Bone marrow (tissue), 2 donors: ENCODE measurements at regions not wholly inside any gene's neighbourhood (a gene's known extent, or its start where the extent isn't known, plus 50 kb on each side); places are given as distances from the start of the nearest gene placed in this dataset.
"Not testable (repeated sequence)": the region's sequence is repeated elsewhere in the genome, so short reads cannot be mapped to it uniquely, and the experiment has no call there.

Experiments used
- DNase-seq, 2 donors: peaks; one replicate each; lab custom pipeline; 2025; lab: John Stamatoyannopoulos, UW

- DNase-seq, result not testable (repeated sequence)
Measured at GRCh38 chr20:29320216-29320949, 1937.1 kb upstream of the DEFB115 start.

GRCh38 chr20:29323631-29324515 is 1933.6 kb upstream of the DEFB115 start:
- not testable (repeated sequence) for DNase-seq

GRCh38 chr20:29324516-29325303 is 1932.8 kb upstream of the DEFB115 start:
- not testable (repeated sequence) for DNase-seq

- DNase-seq, result no peak
Measured at GRCh38 chr20:29325304-29325640, 1932.2 kb upstream of the DEFB115 start.

- not testable (repeated sequence) for DNase-seq
Measured at GRCh38 chr20:29325781-29326180, 1931.7 kb upstream of the DEFB115 start.

GRCh38 chr20:29326376-29327070 is 1930.9 kb upstream of the DEFB115 start:
- peak in 1 of 2 donors; percentile 2 for DNase-seq

GRCh38 chr20:29327600-29328420 is 1929.7 kb upstream of the DEFB115 start:
- not testable (repeated sequence) for DNase-seq

GRCh38 chr20:29330429-29331115 is 1926.9 kb upstream of the DEFB115 start:
- not testable (repeated sequence) for DNase-seq

- DNase-seq, result no peak
Measured at GRCh38 chr20:29349836-29350235, 1907.6 kb upstream of the DEFB115 start.

- not testable (repeated sequence) for DNase-seq
Measured at GRCh38 chr20:29375937-29376336, 1881.5 kb upstream of the DEFB115 start.

GRCh38 chr20:29392853-29393252 is 1864.6 kb upstream of the DEFB115 start:
- not testable (repeated sequence) for DNase-seq

GRCh38 chr20:29408034-29408695 is 1849.3 kb upstream of the DEFB115 start:
- DNase-seq, result no peak

- DNase-seq, result not testable (repeated sequence)
Measured at GRCh38 chr20:29408707-29409106, 1848.8 kb upstream of the DEFB115 start.

GRCh38 chr20:29409160-29409689 is 1848.2 kb upstream of the DEFB115 start:
- DNase-seq, result not testable (repeated sequence)

GRCh38 chr20:29409833-29410805 is 1847.3 kb upstream of the DEFB115 start:
- no peak for DNase-seq

- no peak for DNase-seq
Measured at GRCh38 chr20:29410806-29411457, 1846.5 kb upstream of the DEFB115 start.

- not testable (repeated sequence) for DNase-seq
Measured at GRCh38 chr20:29411458-29411820, 1846.0 kb upstream of the DEFB115 start.

- DNase-seq, result no peak
Measured at GRCh38 chr20:29419378-29419777, 1838.1 kb upstream of the DEFB115 start.
